Uterus (tissue), 2 donors: ENCODE measurements at regions not wholly inside any gene's neighbourhood (a gene's known extent, or its start where the extent isn't known, plus 50 kb on each side); places are given as distances from the start of the nearest gene placed in this dataset.

ENCODE experiments used
- CTCF ChIP-seq, 4 experiments: fragments of 200-600 bp in 2 of 4; fragments of 450-650 bp in 2 of 4; sonication (generic) in 2 of 4; IDR thresholded peaks; one replicate each; pipeline ENCODE4 v1.5.1; 2016 to 2019; ENCODE audit warnings: antibody characterized with exemption in 4 of 4, mild to moderate bottlenecking in 2 of 4, moderate library complexity in 1 of 4
- POLR2A ChIP-seq, 2 donors: fragments of 450-650 bp; IDR thresholded peaks; one replicate each; pipeline ENCODE4 v1.6.1; 2016; ENCODE audit warnings: antibody characterized with exemption in 2 of 2, mild to moderate bottlenecking in 1 of 2, moderate library complexity in 1 of 2

DNA sequence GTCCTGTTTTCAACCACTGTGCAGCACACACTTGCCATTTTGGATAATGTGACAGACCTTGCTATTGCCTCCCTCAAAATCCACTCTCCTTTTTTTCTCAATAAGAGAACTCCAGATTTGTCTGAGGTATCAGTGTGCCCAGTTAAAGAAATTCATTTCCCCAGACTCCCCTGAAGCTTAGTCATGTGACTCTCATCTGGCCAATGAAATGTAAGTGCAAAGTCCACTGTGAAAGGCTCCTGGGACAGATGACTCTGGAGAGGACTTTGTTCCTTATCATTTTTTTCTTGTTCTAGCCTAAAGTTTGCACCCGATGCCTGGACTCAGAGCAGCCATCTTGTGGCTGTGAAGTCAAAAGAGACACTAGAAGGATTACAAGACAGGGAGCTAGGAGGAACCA lies 268.6 kb upstream of the LRTM1 start:
- no peak for TF ChIP-seq CTCF (IDR thresholded peaks at IDR 0.05)
- no peak for TF ChIP-seq POLR2A (IDR thresholded peaks at IDR 0.05)
